Sigmoid colon (tissue), 4 donors: ENCODE measurements at regions not wholly inside any gene's neighbourhood (a gene's known extent, or its start where the extent isn't known, plus 50 kb on each side); places are given as distances from the start of the nearest gene placed in this dataset.

ENCODE experiments used
- EP300 ChIP-seq, 4 donors: sonication (generic); formaldehyde crosslinking; IDR thresholded peaks; one replicate each; pipeline ENCODE4 v1.6.1; 2017; ENCODE audit warnings: antibody characterized with exemption in 4 of 4
- POLR2A ChIP-seq, 2 donors: fragments of 450-650 bp; IDR thresholded peaks; one replicate each; pipeline ENCODE4 v1.6.1; 2016; ENCODE audit warnings: antibody characterized with exemption in 2 of 2, mild to moderate bottlenecking in 2 of 2, moderate library complexity in 2 of 2
- POLR2AphosphoS5 ChIP-seq, 4 donors: sonication (generic); formaldehyde crosslinking; IDR thresholded peaks; one replicate each; pipeline ENCODE4 v1.6.1; 2017; ENCODE audit warnings: antibody characterized with exemption in 4 of 4
- TF ChIP-seq, protein P1 (sequence below), 4 experiments: fragments of 450-650 bp in 3 of 4; fragments of 200-600 bp in 1 of 4; IDR thresholded peaks; one replicate each; pipeline ENCODE4 v1.5.1; 2016 to 2019; ENCODE audit warnings: antibody characterized with exemption in 4 of 4, mild to moderate bottlenecking in 3 of 4, moderate library complexity in 2 of 4

DNA sequence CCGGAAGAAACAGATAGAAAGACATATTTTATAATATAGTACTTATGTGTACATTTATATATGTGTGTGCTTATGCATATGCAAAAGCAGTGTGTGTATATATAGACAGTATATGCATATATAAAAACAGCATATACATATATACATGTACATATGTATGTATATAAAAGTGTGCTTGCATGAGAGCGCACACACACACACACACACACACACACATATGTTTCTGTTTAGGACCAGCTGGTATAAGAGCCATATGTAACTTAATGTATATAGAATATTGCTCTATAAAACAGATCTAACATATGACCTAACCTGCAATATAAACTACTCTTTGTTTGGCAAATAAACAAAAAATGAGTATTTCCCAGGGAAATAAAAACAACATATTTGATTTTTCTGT lies 65.1 kb upstream of the CDH9 start:
- TF ChIP-seq, protein P1, sequence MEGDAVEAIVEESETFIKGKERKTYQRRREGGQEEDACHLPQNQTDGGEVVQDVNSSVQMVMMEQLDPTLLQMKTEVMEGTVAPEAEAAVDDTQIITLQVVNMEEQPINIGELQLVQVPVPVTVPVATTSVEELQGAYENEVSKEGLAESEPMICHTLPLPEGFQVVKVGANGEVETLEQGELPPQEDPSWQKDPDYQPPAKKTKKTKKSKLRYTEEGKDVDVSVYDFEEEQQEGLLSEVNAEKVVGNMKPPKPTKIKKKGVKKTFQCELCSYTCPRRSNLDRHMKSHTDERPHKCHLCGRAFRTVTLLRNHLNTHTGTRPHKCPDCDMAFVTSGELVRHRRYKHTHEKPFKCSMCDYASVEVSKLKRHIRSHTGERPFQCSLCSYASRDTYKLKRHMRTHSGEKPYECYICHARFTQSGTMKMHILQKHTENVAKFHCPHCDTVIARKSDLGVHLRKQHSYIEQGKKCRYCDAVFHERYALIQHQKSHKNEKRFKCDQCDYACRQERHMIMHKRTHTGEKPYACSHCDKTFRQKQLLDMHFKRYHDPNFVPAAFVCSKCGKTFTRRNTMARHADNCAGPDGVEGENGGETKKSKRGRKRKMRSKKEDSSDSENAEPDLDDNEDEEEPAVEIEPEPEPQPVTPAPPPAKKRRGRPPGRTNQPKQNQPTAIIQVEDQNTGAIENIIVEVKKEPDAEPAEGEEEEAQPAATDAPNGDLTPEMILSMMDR (IDR thresholded peaks at IDR 0.05) = no peak
- TF ChIP-seq POLR2A (IDR thresholded peaks at IDR 0.05) (no peak), EP300 (IDR thresholded peaks at IDR 0.05) (no peak), POLR2AphosphoS5 (IDR thresholded peaks at IDR 0.05) (no peak)
